GM23338 (cell line): ENCODE measurements at regions not wholly inside any gene's neighbourhood (a gene's known extent, or its start where the extent isn't known, plus 50 kb on each side); places are given as distances from the start of the nearest gene placed in this dataset.

ENCODE experiments used
- ATAC-seq: fragments of 200-7000 bp; cut with Tn5 transposase; 3 replicates; pipeline ENCODE4 v1.9.1; 2020
- DNase-seq: peaks from one replicate; pipeline ENCODE4 v3.0.0-alpha.2; 2015; ENCODE audit warnings: low spot score
- H2AFZ ChIP-seq: fragments of 200-600 bp; sonication (generic); 2 replicates; pipeline ENCODE4 v1.8.0; 2016; ENCODE audit warnings: antibody characterized with exemption, mild to moderate bottlenecking, moderate library complexity
- H3F3A ChIP-seq: fragments of 200-600 bp; sonication (generic); replicated peaks from 2 replicates; pipeline ENCODE4 v1.8.0; 2017; ENCODE audit warnings: antibody characterized with exemption, mixed run types, low read depth
- H3K27ac ChIP-seq: fragments of 200-600 bp; sonication (generic); 2 replicates; pipeline ENCODE4 v1.6.1; 2016; ENCODE audit warnings: low read depth
- H3K27me3 ChIP-seq: fragments of 200-600 bp; sonication (generic); 2 replicates; pipeline ENCODE4 v1.8.0; 2016; ENCODE audit warnings: mild to moderate bottlenecking, mixed run types, moderate library complexity; ENCODE audit not compliant: insufficient read depth
- H3K36me3 ChIP-seq: fragments of 200-600 bp; sonication (generic); 2 replicates; pipeline ENCODE4 v1.8.0; 2016; ENCODE audit warnings: mild to moderate bottlenecking; ENCODE audit not compliant: insufficient read depth
- H3K4me1 ChIP-seq: fragments of 200-600 bp; sonication (generic); 2 replicates; pipeline ENCODE4 v1.8.0; 2016; ENCODE audit warnings: mild to moderate bottlenecking, moderate library complexity; ENCODE audit not compliant: insufficient read depth
- H3K4me2 ChIP-seq: fragments of 200-600 bp; sonication (generic); 2 replicates; pipeline ENCODE4 v1.7.1; 2017; ENCODE audit warnings: mixed run types
- H3K4me3 ChIP-seq: fragments of 200-600 bp; sonication (generic); 2 replicates; pipeline ENCODE4 v1.6.1; 2016; ENCODE audit warnings: mixed run types
- H3K79me2 ChIP-seq: fragments of 200-600 bp; sonication (generic); replicated peaks from 2 replicates; pipeline ENCODE4 v1.8.0; 2017; ENCODE audit warnings: mild to moderate bottlenecking; ENCODE audit not compliant: insufficient read depth
- H3K9me2 ChIP-seq: fragments of 200-600 bp; sonication (generic); 2 replicates; pipeline ENCODE4 v1.8.0; 2017; ENCODE audit not compliant: insufficient read depth
- H4K20me1 ChIP-seq: fragments of 200-600 bp; sonication (generic); replicated peaks from 2 replicates; pipeline ENCODE4 v1.8.0; 2017; ENCODE audit warnings: mild to moderate bottlenecking; ENCODE audit not compliant: insufficient read depth
- H3K27ac Mint-ChIP-seq: 2 replicates; pipeline ENCODE4 v1.8.0; 2020; ENCODE audit warnings: inconsistent platforms, mild to moderate bottlenecking, moderate library complexity, mixed read lengths
- H3K27me3 Mint-ChIP-seq: 3 replicates; pipeline ENCODE4 v1.8.0; 2022; ENCODE audit warnings: low read depth, mild to moderate bottlenecking, moderate library complexity, mixed read lengths, inconsistent platforms; ENCODE audit not compliant: insufficient read depth, poor library complexity
- H3K36me3 Mint-ChIP-seq: 3 replicates; pipeline ENCODE4 v1.8.0; 2021; ENCODE audit warnings: low read depth, mild to moderate bottlenecking, inconsistent platforms, moderate library complexity, mixed read lengths
- H3K4me1 Mint-ChIP-seq: 3 replicates; pipeline ENCODE4 v1.8.0; 2020; ENCODE audit warnings: mild to moderate bottlenecking, inconsistent platforms, mixed read lengths
- H3K4me3 Mint-ChIP-seq: 3 replicates; pipeline ENCODE4 v1.8.0; 2021; ENCODE audit warnings: moderate library complexity, mild to moderate bottlenecking, inconsistent platforms, mixed read lengths
- H3K9me3 Mint-ChIP-seq: 3 replicates; pipeline ENCODE4 v1.8.0; 2020; ENCODE audit warnings: moderate library complexity, mild to moderate bottlenecking, inconsistent platforms, mixed read lengths
- CREB1 ChIP-seq: fragments of 250-450 bp; sonication (Bioruptor Pico); IDR thresholded peaks from 2 replicates; pipeline ENCODE4 v1.5.0; 2020; ENCODE audit warnings: low read depth, mild to moderate bottlenecking, moderate library complexity
- CTCF ChIP-seq, 2 experiments: fragments of 200-600 bp in 1 of 2; sonication (generic) in 1 of 2; conservative IDR thresholded peaks; 2 replicates each; pipeline versions ENCODE4 v1.5.1 to v1.6.1; 2016 to 2017; ENCODE audit warnings: antibody characterized with exemption in 2 of 2, low read depth in 2 of 2, mild to moderate bottlenecking in 2 of 2, moderate library complexity in 1 of 2
- ETS1 ChIP-seq: IDR thresholded peaks from 2 replicates; pipeline ENCODE4 v1.6.1; 2016; ENCODE audit warnings: antibody characterized with exemption
- EZH2 ChIP-seq: fragments of 200-600 bp; sonication (generic); IDR thresholded peaks from one replicate; pipeline ENCODE4 v1.8.0; 2017; ENCODE audit warnings: antibody characterized with exemption, mild to moderate bottlenecking, low read depth; ENCODE audit not compliant: unreplicated experiment
- EZH2phosphoT487 ChIP-seq: fragments of 200-600 bp; sonication (generic); IDR thresholded peaks from one replicate; pipeline ENCODE4 v1.8.1; 2018; ENCODE audit warnings: antibody characterized with exemption; ENCODE audit not compliant: unreplicated experiment
- NANOG ChIP-seq: IDR thresholded peaks from 2 replicates; pipeline ENCODE4 v1.6.1; 2016; ENCODE audit warnings: antibody characterized with exemption, borderline replicate concordance
- POLR2AphosphoS5 ChIP-seq: IDR thresholded peaks from 2 replicates; pipeline ENCODE4 v1.6.1; 2016; ENCODE audit warnings: antibody characterized with exemption, low read depth
- REST ChIP-seq: IDR thresholded peaks from one replicate; pipeline ENCODE4 v1.6.1; 2018; ENCODE audit warnings: antibody characterized with exemption; ENCODE audit not compliant: unreplicated experiment
- STAT1 ChIP-seq: IDR thresholded peaks from one replicate; pipeline ENCODE4 v1.6.1; 2016; ENCODE audit warnings: antibody characterized with exemption; ENCODE audit not compliant: unreplicated experiment
- ZNF114 ChIP-seq: fragments of 250-450 bp; sonication (Bioruptor Pico); IDR thresholded peaks from 2 replicates; pipeline ENCODE4 v1.5.0; 2020; ENCODE audit warnings: mild to moderate bottlenecking, moderate library complexity
- ZNF331 ChIP-seq: fragments of 250-450 bp; sonication (Bioruptor Pico); IDR thresholded peaks from 2 replicates; pipeline ENCODE4 v1.5.0; 2020; ENCODE audit warnings: low read depth, mild to moderate bottlenecking, moderate library complexity

GRCh38 chr5:106167766-106168165 lies 1503.0 kb downstream of the EFNA5 start:
- H3K4me3 Mint-ChIP-seq: no peak overlapping the region

More at GRCh38 chr5:106167766-106168165, 1503.0 kb downstream of the EFNA5 start:
- Histone ChIP-seq H4K20me1 (no peaks in the 10 kb centered on the region), H3K79me2 (no peaks in the 10 kb centered on the region), H3K27me3 (no peaks in the 10 kb centered on the region), H3K27ac (no peak overlapping the region), H3K4me3 (no peak overlapping the region), H2AFZ (no peak overlapping the region), H3K9me2 (no peaks in the 10 kb centered on the region; the same call in 1 of the 2 replicates), H3F3A (no peaks in the 10 kb centered on the region), H3K4me1 (no peaks in the 10 kb centered on the region; the same call in 1 of the 2 replicates), H3K4me2 (no peak overlapping the region), H3K36me3 (no peaks in the 10 kb centered on the region)
- no peak overlapping the region for H3K27ac Mint-ChIP-seq
- no peak for ATAC-seq
- no peaks in the 10 kb centered on the region for H3K27me3 Mint-ChIP-seq
- no peaks in the 10 kb centered on the region for H3K4me1 Mint-ChIP-seq
- H3K9me3 Mint-ChIP-seq: peaks cover 10% of the 10 kb centered on the region
- peaks cover 12% of the 10 kb centered on the region for H3K36me3 Mint-ChIP-seq
- TF ChIP-seq ETS1: no peak
- TF ChIP-seq STAT1: no peak
- no peak for TF ChIP-seq POLR2AphosphoS5
- TF ChIP-seq CREB1 (CRISPR knock-in tag): no peak
- no peak for TF ChIP-seq EZH2phosphoT487
- TF ChIP-seq ZNF114 (CRISPR knock-in tag): no peak
- TF ChIP-seq REST: no peak
- no peak for TF ChIP-seq EZH2
- no peak for TF ChIP-seq ZNF331 (CRISPR knock-in tag)
- TF ChIP-seq CTCF (conservative IDR thresholded peaks at IDR 0.05; ENCODE audit: low read depth in 2 of 2): no peak
- no peak for TF ChIP-seq NANOG
- no peak for DNase-seq
